WTC11 (cell line): ENCODE measurements at regions not wholly inside any gene's neighbourhood (a gene's known extent, or its start where the extent isn't known, plus 50 kb on each side); places are given as distances from the start of the nearest gene placed in this dataset.

ENCODE experiments used
- CBFB ChIP-seq: sonication (generic); formaldehyde crosslinking; IDR thresholded peaks from 2 replicates; pipeline ENCODE4 v1.8.1; 2022; ENCODE audit warnings: mild to moderate bottlenecking, low read depth, missing genetic modification reagents
- CREM ChIP-seq: sonication (generic); formaldehyde crosslinking; IDR thresholded peaks from 2 replicates; pipeline ENCODE4 v1.8.1; 2022; ENCODE audit warnings: mild to moderate bottlenecking, missing genetic modification reagents, moderate library complexity
- IRF2 ChIP-seq: sonication (generic); formaldehyde crosslinking; IDR thresholded peaks from 2 replicates; pipeline ENCODE4 v1.8.0; 2022; ENCODE audit warnings: low read depth, missing genetic modification reagents, borderline replicate concordance
- KAT7 ChIP-seq: sonication (generic); formaldehyde crosslinking; IDR thresholded peaks from 2 replicates; pipeline ENCODE4 v1.8.1; 2023; ENCODE audit warnings: missing genetic modification reagents, mild to moderate bottlenecking, borderline replicate concordance
- TCF7 ChIP-seq: sonication (generic); formaldehyde crosslinking; IDR thresholded peaks from 2 replicates; pipeline ENCODE4 v1.8.0; 2022; ENCODE audit warnings: mild to moderate bottlenecking, low read depth, missing genetic modification reagents, moderate library complexity
- TEAD1 ChIP-seq: sonication (generic); formaldehyde crosslinking; IDR thresholded peaks from 2 replicates; pipeline ENCODE4 v1.8.0; 2022; ENCODE audit warnings: mild to moderate bottlenecking, missing genetic modification reagents
- TEAD4 ChIP-seq: sonication (generic); formaldehyde crosslinking; IDR thresholded peaks from 2 replicates; pipeline ENCODE4 v1.8.0; 2022; ENCODE audit warnings: mild to moderate bottlenecking, missing genetic modification reagents
- ZNF423 ChIP-seq: fragments of 250-450 bp; sonication (Bioruptor Pico); IDR thresholded peaks from 2 replicates; pipeline ENCODE4 v2.1.2; 2022; ENCODE audit warnings: mild to moderate bottlenecking, moderate library complexity
- TF ChIP-seq, protein P1 (sequence below): fragments of 200-600 bp; IDR thresholded peaks from 2 replicates; pipeline ENCODE4 v1.8.0; 2022; ENCODE audit warnings: antibody characterized with exemption
- TF ChIP-seq, protein P2 (sequence below): sonication (generic); formaldehyde crosslinking; IDR thresholded peaks from 2 replicates; pipeline ENCODE4 v1.8.1; 2023; ENCODE audit warnings: mild to moderate bottlenecking, moderate library complexity, missing genetic modification reagents
- TF ChIP-seq, protein P3 (sequence below): sonication (generic); formaldehyde crosslinking; IDR thresholded peaks from 2 replicates; pipeline ENCODE4 v1.8.1; 2022; ENCODE audit warnings: low read depth, missing genetic modification reagents, borderline replicate concordance
- TF ChIP-seq, protein P4 (sequence below): fragments of 250-450 bp; sonication (Bioruptor Pico); conservative IDR thresholded peaks from 2 replicates; pipeline ENCODE4 v1.9.0; 2021; ENCODE audit warnings: mild to moderate bottlenecking

DNA sequence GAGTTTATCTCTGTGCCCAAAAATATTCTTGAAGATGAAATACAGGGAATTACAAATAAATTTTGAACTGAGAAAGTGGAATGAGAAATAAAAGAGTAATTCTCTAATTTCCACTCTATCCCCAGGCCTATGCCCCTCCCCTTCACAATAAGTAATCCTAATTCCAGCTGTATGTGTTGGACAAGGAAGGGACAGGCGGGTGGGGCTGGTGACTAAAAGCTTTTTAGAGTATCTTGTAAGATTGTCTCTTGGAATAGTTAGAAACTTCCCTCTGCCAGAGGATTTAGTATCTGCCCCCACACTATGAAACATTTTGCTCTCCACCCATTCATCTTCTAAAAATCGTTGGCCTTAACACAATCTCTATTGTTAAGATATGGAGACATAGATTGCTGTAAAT lies 199.2 kb downstream of the MBL2 start:
- no peak for TF ChIP-seq TCF7 (CRISPR knock-in tag)
- TF ChIP-seq, protein P1, sequence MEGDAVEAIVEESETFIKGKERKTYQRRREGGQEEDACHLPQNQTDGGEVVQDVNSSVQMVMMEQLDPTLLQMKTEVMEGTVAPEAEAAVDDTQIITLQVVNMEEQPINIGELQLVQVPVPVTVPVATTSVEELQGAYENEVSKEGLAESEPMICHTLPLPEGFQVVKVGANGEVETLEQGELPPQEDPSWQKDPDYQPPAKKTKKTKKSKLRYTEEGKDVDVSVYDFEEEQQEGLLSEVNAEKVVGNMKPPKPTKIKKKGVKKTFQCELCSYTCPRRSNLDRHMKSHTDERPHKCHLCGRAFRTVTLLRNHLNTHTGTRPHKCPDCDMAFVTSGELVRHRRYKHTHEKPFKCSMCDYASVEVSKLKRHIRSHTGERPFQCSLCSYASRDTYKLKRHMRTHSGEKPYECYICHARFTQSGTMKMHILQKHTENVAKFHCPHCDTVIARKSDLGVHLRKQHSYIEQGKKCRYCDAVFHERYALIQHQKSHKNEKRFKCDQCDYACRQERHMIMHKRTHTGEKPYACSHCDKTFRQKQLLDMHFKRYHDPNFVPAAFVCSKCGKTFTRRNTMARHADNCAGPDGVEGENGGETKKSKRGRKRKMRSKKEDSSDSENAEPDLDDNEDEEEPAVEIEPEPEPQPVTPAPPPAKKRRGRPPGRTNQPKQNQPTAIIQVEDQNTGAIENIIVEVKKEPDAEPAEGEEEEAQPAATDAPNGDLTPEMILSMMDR = no peak
- no peak for TF ChIP-seq IRF2
- TF ChIP-seq CREM = no peak
- TF ChIP-seq, protein P2, sequence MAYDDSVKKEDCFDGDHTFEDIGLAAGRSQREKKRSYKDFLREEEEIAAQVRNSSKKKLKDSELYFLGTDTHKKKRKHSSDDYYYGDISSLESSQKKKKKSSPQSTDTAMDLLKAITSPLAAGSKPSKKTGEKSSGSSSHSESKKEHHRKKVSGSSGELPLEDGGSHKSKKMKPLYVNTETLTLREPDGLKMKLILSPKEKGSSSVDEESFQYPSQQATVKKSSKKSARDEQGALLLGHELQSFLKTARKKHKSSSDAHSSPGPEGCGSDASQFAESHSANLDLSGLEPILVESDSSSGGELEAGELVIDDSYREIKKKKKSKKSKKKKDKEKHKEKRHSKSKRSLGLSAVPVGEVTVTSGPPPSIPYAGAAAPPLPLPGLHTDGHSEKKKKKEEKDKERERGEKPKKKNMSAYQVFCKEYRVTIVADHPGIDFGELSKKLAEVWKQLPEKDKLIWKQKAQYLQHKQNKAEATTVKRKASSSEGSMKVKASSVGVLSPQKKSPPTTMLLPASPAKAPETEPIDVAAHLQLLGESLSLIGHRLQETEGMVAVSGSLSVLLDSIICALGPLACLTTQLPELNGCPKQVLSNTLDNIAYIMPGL (CRISPR knock-in tag) = no peak
- no peak for TF ChIP-seq ZNF423 (CRISPR knock-in tag)
- TF ChIP-seq TEAD1 (CRISPR knock-in tag) = no peak
- no peak for TF ChIP-seq KAT7 (CRISPR knock-in tag)
- TF ChIP-seq CBFB (CRISPR knock-in tag) = no peak
- TF ChIP-seq, protein P3, sequence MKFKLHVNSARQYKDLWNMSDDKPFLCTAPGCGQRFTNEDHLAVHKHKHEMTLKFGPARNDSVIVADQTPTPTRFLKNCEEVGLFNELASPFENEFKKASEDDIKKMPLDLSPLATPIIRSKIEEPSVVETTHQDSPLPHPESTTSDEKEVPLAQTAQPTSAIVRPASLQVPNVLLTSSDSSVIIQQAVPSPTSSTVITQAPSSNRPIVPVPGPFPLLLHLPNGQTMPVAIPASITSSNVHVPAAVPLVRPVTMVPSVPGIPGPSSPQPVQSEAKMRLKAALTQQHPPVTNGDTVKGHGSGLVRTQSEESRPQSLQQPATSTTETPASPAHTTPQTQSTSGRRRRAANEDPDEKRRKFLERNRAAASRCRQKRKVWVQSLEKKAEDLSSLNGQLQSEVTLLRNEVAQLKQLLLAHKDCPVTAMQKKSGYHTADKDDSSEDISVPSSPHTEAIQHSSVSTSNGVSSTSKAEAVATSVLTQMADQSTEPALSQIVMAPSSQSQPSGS (CRISPR knock-in tag) = no peak
- TF ChIP-seq, protein P4, sequence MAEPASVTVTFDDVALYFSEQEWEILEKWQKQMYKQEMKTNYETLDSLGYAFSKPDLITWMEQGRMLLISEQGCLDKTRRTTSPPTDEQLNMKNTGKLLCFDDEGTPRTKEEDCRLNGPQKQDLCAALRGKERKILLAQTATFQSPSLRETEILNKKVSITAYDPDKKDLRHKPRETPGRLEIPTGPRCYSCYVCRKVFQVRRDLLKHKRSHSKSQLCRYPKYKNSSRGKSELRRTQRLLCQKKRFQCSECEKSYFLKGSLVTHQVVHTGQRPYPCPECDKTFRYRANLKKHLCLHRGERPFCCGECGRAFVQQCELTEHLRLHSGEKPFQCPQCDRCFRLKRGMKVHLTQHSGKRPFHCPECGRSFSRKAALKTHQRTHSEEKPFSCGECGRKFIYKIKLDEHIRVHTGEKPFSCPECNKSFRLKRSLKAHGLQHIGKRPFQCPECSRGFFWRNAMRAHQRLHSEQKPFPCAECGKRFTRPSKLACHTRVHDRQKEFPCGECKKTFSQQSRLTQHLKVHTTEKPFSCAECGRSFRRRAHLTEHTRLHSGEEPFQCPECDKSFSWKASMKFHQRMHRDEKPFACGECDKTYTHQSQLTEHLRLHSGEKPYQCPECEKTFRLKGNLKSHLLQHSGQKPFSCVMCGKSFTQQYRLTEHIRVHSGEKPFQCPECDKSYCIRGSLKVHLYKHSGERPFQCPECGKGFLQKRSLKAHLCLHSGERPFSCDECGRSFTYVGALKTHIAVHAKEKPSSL (CRISPR knock-in tag) = no peak
- no peak for TF ChIP-seq TEAD4 (CRISPR knock-in tag)
